ENCODE measurements at regions not wholly inside any gene's neighbourhood (a gene's known extent, or its start where the extent isn't known, plus 50 kb on each side); places are given as distances from the start of the nearest gene placed in this dataset.

DNA sequence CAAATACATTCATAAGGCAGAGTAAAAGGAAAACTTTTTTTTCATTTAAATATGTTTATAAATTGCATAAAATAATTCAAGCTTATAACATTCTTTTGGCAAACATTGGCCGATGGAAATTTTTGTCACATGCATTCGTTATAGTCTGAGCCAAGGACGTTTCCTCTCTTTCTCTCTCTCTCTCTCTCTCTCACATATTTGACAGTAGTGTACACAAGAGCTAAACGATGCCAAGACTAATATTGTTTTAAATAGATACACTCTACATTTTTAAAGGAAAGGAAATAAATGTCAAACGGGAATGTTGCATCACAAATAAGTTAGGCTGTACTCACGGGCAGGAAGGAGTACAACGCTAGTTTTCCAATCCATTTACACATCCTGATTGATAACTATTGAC, 251.1 kb upstream of the SMIM21 start:
- TF ChIP-seq, protein P1, sequence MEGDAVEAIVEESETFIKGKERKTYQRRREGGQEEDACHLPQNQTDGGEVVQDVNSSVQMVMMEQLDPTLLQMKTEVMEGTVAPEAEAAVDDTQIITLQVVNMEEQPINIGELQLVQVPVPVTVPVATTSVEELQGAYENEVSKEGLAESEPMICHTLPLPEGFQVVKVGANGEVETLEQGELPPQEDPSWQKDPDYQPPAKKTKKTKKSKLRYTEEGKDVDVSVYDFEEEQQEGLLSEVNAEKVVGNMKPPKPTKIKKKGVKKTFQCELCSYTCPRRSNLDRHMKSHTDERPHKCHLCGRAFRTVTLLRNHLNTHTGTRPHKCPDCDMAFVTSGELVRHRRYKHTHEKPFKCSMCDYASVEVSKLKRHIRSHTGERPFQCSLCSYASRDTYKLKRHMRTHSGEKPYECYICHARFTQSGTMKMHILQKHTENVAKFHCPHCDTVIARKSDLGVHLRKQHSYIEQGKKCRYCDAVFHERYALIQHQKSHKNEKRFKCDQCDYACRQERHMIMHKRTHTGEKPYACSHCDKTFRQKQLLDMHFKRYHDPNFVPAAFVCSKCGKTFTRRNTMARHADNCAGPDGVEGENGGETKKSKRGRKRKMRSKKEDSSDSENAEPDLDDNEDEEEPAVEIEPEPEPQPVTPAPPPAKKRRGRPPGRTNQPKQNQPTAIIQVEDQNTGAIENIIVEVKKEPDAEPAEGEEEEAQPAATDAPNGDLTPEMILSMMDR (IDR thresholded peaks at IDR 0.05; ENCODE audit: control insufficient read depth, extremely low read depth, insufficient read depth) = no peak
- peak; percentile 85 for DNase-seq (ENCODE audit: low read depth)

DNA sequence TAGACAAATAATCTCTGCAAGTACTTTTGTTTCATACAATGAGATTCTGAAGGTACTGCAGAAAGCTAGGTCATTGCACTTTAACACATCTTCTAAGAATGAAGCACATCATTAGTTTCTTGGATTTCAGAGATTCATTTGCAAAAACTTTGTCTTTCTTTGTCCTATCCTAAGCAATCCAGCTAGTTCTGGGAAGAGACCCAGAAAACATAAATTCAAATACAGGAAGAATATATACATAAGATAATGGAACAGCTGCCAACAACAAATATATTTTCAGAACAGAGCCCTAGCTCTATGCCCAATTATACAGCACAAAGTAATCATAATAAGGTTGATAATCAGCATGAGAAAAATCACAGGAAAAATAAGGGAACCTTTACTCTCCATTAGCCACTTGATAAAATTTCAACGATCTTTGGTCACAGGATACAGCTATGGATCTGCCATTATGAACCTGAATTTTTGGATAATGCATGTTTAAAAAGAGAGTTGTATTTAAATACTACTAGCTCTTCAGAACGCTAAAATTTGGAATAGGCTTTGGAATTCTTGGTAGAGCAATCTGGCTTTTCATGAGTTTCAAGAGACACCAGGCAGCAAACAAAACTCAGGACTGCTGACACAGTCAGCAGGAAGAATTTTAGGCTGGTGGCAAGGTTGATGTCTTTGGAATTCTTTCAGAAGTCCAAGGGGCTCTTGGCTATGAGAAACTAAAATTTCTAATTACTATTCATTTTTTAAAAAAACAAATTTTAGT, 250.4 kb upstream of the SMIM21 start:
- no peak overlapping the region for H3K4me3 ChIP-seq (ENCODE audit: low read depth, low read length)
- TF ChIP-seq, protein P1 (IDR thresholded peaks at IDR 0.05; ENCODE audit: control insufficient read depth, extremely low read depth, insufficient read depth) = no peak
- peak; percentile 19 for DNase-seq (ENCODE audit: low read depth)

More for the DNA sequence above, 251.1 kb upstream of the SMIM21 start:
- no peak overlapping the region for H3K4me3 ChIP-seq (ENCODE audit: low read depth, low read length)

DNA sequence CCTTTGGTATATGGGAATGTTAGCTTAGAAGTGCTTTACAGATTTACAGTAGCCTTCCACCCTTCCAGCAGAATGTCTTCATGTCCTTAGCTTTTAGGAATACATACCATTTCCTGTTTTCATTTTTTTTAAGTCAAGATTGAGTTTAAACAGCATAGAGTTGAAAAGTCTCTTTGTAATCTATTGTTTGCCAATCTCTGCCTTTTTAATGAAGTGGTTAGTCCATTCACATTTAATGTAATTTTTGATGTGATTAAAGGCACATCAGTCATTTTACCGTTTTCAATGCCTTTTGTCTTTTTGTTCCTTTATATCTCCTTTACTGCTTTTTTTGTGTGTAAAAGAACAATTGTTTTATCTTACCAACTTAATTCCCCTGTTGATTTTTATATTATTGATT, 233.4 kb upstream of the SMIM21 start:
- no peak overlapping the region for H3K4me3 ChIP-seq (ENCODE audit: low read depth, low read length)
- TF ChIP-seq, protein P1 (IDR thresholded peaks at IDR 0.05; ENCODE audit: control insufficient read depth, extremely low read depth, insufficient read depth) = no peak
- DNase-seq (ENCODE audit: low read depth) = no peak

DNA sequence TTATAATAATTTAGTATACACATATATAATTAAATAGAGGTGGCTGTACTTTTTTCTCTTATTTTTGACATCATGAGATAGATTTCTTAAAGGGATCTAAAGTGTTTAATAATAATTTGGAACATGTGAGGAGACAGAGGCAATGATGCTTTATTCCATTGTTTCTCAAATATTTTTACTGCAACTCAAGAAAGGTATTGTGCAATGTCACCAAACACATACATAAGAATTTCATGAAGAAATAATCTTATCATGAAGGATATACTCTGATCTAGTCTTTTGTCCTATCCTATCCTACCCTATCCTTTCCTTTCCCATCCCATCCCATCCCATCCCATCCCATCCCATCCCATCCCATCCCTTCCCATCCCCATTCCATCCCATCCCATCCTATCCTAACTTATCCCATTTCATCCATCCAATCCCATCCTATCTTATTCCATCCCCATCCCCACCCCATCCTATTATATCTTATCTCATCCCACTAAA, 232.1 kb upstream of the SMIM21 start:
- TF ChIP-seq, protein P1 (IDR thresholded peaks at IDR 0.05; ENCODE audit: control insufficient read depth, extremely low read depth, insufficient read depth) = no peak
- no peak overlapping the region for H3K4me3 ChIP-seq (ENCODE audit: low read depth, low read length)
- DNase-seq (ENCODE audit: low read depth) = no peak

DNA sequence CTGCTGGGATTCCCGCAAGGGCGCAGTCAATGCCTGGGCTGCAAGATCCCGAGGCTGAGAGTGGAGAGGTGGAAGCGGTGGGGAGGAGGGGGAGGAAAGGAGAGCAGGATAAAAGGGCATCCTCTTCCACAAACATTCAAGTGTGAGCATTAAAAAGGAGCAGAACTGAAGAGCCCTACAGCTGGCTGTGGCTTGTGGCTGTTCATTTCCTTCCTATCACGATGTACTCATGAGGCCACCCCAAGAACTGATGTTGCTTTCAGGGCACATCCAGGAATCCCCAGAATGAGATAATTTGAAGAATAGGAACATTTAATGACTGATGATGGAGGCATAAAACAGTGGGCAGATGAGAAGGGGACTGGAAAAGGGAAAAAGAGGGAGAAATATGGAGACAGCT, 230.8 kb upstream of the SMIM21 start:
- H3K4me3 ChIP-seq (ENCODE audit: low read depth, low read length) = no peak overlapping the region
- TF ChIP-seq, protein P1 (IDR thresholded peaks at IDR 0.05; ENCODE audit: control insufficient read depth, extremely low read depth, insufficient read depth) = no peak
- DNase-seq (ENCODE audit: low read depth) = no peak

DNA sequence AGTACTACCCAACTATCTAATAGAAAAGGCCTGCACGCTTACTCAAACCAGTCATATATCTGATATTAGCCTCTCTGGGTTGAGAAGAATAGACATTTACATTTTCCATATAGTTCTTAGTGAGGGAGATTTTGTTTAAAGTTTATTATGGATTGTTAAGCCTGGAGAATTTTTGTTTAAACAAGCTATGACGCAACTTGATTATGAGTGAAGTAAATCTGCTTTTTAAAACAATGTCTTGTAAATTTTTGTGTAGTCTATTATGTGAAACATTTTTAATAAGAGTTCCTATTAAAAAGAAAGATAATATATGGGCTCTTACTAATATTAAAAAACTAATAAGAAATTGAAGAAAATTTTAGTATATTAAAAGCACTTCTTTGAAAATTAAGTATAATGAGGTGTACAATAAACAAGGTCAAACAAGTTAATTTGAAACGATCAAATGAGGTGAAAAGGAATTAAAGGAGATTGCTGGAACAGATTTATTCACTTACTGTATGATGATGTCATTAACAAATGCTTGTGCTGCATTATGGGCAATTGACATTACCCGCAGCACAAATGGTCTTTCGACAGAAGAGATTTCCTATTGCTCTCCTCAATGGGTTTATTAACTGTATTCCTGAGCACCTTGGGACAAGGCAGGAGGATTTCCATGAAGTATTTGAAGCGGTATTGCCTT, 229.2 kb upstream of the SMIM21 start:
- TF ChIP-seq, protein P1 (IDR thresholded peaks at IDR 0.05; ENCODE audit: control insufficient read depth, extremely low read depth, insufficient read depth) = no peak

More for the DNA sequence above, 229.2 kb upstream of the SMIM21 start:
- DNase-seq (ENCODE audit: low read depth) = no peak
- no peak overlapping the region for H3K4me3 ChIP-seq (ENCODE audit: low read depth, low read length)
